Progenitor cell of endocrine pancreas (in vitro differentiated cells): ENCODE measurements at regions not wholly inside any gene's neighbourhood (a gene's known extent, or its start where the extent isn't known, plus 50 kb on each side); places are given as distances from the start of the nearest gene placed in this dataset.

Source experiments
- DNase-seq: peaks from one replicate; pipeline ENCODE4 v3.0.0; 2021; ENCODE audit warnings: low spot score; ENCODE audit not compliant: unreplicated experiment
- H3K27ac Mint-ChIP-seq: 2 replicates; pipeline ENCODE4 v1.8.0; 2021; ENCODE audit warnings: mild to moderate bottlenecking, moderate library complexity, mixed read lengths
- H3K27me3 Mint-ChIP-seq: 2 replicates; pipeline ENCODE4 v1.8.0; 2021; ENCODE audit warnings: mixed read lengths
- H3K36me3 Mint-ChIP-seq: 2 replicates; pipeline ENCODE4 v1.8.0; 2022; ENCODE audit warnings: mixed read lengths; ENCODE audit not compliant: insufficient read depth
- H3K4me1 Mint-ChIP-seq: 2 replicates; pipeline ENCODE4 v1.8.0; 2021; ENCODE audit warnings: low read depth, mixed read lengths
- H3K4me3 Mint-ChIP-seq: 2 replicates; pipeline ENCODE4 v1.8.0; 2021; ENCODE audit warnings: low read depth, mild to moderate bottlenecking, moderate library complexity, mixed read lengths
- H3K9me3 Mint-ChIP-seq: 2 replicates; pipeline ENCODE4 v1.8.0; 2021; ENCODE audit warnings: low read depth, mixed read lengths
- CTCF ChIP-seq: fragments of 200-600 bp; sonication (generic); IDR thresholded peaks from one replicate; pipeline ENCODE4 v1.5.0; 2021; ENCODE audit warnings: antibody characterized with exemption, mild to moderate bottlenecking; ENCODE audit not compliant: unreplicated experiment

DNA sequence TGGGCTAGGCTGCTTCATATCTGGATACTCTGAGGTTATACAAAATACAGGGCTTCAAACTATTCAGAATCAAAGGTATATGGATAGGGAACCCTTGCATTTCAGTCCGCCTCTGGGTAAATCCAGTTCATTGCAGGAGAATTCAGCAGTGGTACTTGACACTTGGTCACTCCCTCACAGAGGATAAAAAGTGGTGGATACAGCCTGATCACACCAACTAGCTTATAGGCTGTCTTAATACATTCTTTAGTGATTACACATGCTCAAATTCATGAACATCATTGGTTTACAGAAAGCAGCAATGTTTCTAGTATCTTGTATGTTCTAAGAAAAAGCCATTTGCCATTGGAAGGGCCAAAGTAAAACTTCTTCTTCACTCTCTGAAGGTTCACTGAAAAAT lies 104.8 kb upstream of the PDE5A start:
- DNase-seq: no peak
- H3K27me3 Mint-ChIP-seq: no peaks in the 10 kb centered on the region
- TF ChIP-seq CTCF: no peak
- H3K4me3 Mint-ChIP-seq: no peak overlapping the region
- H3K4me1 Mint-ChIP-seq: peaks cover 46% of the 10 kb centered on the region
- no peak overlapping the region for H3K27ac Mint-ChIP-seq
- peaks cover 13% of the 10 kb centered on the region for H3K9me3 Mint-ChIP-seq
- H3K36me3 Mint-ChIP-seq: peaks cover 5% of the 10 kb centered on the region

GRCh38 chr4:119731778-119732177 lies 103.2 kb upstream of the PDE5A start:
- H3K9me3 Mint-ChIP-seq: peaks cover 16% of the 10 kb centered on the region
- H3K27me3 Mint-ChIP-seq: no peaks in the 10 kb centered on the region
- no peak for DNase-seq
- peaks cover 46% of the 10 kb centered on the region for H3K4me1 Mint-ChIP-seq
- peaks cover 7% of the 10 kb centered on the region for H3K36me3 Mint-ChIP-seq
- TF ChIP-seq CTCF: no peak
- H3K4me3 Mint-ChIP-seq: no peak overlapping the region
- H3K27ac Mint-ChIP-seq: peak overlapping the region; percentile 63

GRCh38 chr4:119731146-119731742 lies 102.6 kb upstream of the PDE5A start:
- no peak for TF ChIP-seq CTCF
- peaks cover 47% of the 10 kb centered on the region for H3K4me1 Mint-ChIP-seq
- no peak overlapping the region for H3K4me3 Mint-ChIP-seq
- no peak overlapping the region for H3K27ac Mint-ChIP-seq
- H3K36me3 Mint-ChIP-seq: peaks cover 7% of the 10 kb centered on the region
- H3K27me3 Mint-ChIP-seq: no peaks in the 10 kb centered on the region
- no peak for DNase-seq
- peaks cover 16% of the 10 kb centered on the region for H3K9me3 Mint-ChIP-seq

GRCh38 chr4:119730671-119730950 lies 102.0 kb upstream of the PDE5A start:
- H3K27me3 Mint-ChIP-seq: no peaks in the 10 kb centered on the region
- no peak overlapping the region for H3K4me3 Mint-ChIP-seq
- peak overlapping the region; percentile 87 for H3K27ac Mint-ChIP-seq
- TF ChIP-seq CTCF: no peak
- peaks cover 7% of the 10 kb centered on the region for H3K36me3 Mint-ChIP-seq
- DNase-seq: no peak
- H3K4me1 Mint-ChIP-seq: peaks cover 53% of the 10 kb centered on the region
- H3K9me3 Mint-ChIP-seq: peaks cover 16% of the 10 kb centered on the region

GRCh38 chr4:119729835-119730670 lies 101.4 kb upstream of the PDE5A start:
- H3K4me1 Mint-ChIP-seq: peaks cover 51% of the 10 kb centered on the region
- DNase-seq: no peak
- H3K36me3 Mint-ChIP-seq: peaks cover 7% of the 10 kb centered on the region
- H3K4me3 Mint-ChIP-seq: no peak overlapping the region
- H3K27ac Mint-ChIP-seq: peak overlapping the region; percentile 87
- TF ChIP-seq CTCF: no peak
- peaks cover 16% of the 10 kb centered on the region for H3K9me3 Mint-ChIP-seq
- no peaks in the 10 kb centered on the region for H3K27me3 Mint-ChIP-seq
